ENCODE measurements at regions not wholly inside any gene's neighbourhood (a gene's known extent, or its start where the extent isn't known, plus 50 kb on each side); places are given as distances from the start of the nearest gene placed in this dataset.

DNA sequence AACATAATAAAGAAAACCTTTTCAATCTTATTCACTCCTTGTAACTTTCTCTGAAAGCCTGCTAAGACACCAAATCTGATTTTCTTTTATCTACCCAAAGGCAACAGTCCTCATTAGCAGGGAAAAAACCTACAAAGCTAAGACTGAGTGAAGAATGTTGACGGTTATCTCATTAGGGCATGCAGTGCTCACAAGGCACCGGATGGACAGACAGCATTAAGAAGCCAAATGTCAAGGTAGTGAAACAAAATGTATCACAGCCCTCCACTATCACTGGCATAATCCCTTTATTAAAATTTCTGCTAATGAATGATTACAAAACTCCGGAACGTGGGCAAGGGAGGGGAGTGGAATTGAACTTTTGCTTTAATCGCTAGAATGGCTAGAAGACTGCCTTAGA, 442.8 kb downstream of the NEBL start:
- TF ChIP-seq GATA3 (IDR thresholded peaks at IDR 0.05; ENCODE audit: low read depth, low read length) (no peak), GATA2 (IDR thresholded peaks at IDR 0.05; ENCODE audit: low read depth, low read length) (no peak)

DNA sequence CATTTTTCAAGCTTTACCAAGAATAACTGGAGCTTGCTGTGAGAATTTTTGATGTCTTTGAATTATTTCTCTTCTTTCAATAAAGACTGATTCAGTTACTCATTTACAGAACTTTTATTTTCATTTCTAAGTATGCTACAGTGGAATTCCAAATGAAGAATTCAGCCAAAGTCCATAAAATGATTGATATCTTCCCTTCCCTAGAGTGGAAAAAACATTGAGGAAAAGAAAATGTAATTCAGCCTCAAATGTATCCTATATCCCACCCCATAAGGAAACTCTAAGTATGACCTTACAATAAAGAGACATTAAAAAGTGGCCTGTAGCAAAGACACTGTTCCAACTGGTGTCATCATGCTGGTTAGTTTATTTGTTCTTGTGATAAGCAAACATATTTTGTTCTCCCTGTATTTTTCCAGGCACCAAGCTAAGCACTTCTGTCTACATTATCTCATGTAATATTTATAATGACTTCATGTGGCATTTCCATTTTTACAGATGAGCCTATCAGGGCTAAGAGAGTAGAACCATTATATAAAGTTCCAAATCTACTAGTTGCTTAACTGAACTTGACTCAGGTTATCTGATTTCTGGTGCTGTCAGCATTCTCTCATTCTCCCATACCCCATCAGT, 450.4 kb downstream of the NEBL start:
- no peak for TF ChIP-seq GATA3 (IDR thresholded peaks at IDR 0.05; ENCODE audit: low read depth, low read length)
- no peak for TF ChIP-seq GATA2 (IDR thresholded peaks at IDR 0.05; ENCODE audit: low read depth, low read length)

DNA sequence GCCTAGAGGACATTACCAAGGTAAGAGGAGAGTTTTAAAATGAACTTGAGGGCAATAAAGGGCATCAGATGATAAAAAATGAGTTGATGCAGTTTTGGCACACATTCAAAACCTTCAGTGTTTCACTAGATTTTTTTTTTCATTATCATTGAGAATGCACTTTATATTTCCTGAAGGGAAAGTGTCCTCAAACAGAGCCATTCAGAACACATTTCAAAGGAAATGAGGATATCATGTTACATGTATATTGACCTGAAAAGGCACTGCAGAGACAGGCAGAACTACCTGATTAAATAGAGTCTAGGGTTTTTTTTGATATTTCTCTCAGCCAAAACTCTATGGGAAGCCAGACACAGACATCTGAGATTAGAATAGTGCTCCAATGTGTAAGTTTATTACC, 454.0 kb downstream of the NEBL start:
- no peak for TF ChIP-seq GATA3 (IDR thresholded peaks at IDR 0.05; ENCODE audit: low read depth, low read length)

DNA sequence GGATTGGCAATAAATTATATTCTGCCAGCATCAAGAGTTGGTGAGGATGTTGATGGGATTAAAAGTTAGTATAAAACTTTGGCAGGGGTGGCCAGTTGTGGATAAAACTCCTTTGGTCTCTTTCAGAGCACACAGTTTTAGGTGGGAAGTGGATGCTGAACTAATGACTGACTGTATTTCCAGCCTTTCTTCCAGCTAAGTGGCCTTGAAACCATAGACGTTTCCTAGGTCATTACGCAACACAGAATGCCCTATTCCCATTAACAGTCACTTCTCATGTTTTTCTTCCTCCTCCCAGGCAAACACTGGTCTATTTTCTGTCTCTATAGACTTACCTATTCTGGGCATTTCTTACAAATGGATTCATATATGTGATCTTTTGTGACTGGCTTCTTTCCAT, 467.4 kb downstream of the NEBL start:
- no peak for TF ChIP-seq GATA2 (IDR thresholded peaks at IDR 0.05; ENCODE audit: low read depth, low read length)
- TF ChIP-seq GATA3 (IDR thresholded peaks at IDR 0.05; ENCODE audit: low read depth, low read length), result no peak

DNA sequence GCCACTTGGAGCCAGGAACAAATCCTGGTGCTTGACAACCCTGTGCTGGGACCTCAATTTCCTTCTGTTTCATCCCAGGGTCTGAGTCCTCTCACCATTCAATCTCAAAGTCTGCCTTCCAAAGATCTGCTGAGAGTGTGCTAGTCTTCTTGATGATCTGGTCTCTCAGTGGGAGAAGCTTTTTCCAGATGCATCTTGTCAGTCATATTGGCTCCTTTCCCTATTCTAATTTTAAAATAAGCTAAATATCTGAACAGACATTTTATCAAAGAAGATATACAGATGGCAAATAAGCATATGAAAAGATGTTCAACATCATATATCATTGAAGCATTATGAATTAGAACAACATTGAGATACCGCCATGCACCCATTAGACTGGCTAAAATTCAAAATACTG, 469.3 kb downstream of the NEBL start:
- TF ChIP-seq GATA2 (IDR thresholded peaks at IDR 0.05; ENCODE audit: low read depth, low read length), result no peak
- TF ChIP-seq GATA3 (IDR thresholded peaks at IDR 0.05; ENCODE audit: low read depth, low read length), result no peak

DNA sequence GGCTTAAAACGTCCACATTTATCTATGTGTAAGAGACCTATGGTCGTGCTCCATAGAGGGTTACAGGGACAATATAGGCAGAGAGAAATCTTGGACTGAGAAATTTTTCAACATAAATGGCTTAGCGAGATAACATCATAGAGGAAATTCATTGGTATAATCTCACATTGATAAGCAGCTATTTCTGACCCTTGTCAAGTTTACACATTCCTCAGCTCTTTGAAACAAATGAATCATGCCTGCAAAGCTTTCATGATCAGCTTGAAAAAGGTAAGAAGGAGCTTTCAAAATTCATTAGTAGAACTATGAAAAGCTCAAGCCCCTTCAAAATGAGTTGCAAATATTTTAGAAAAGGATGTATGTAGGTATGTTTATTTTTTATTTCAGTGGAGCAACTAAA, 478.8 kb downstream of the NEBL start:
- no peak for TF ChIP-seq GATA2 (IDR thresholded peaks at IDR 0.05; ENCODE audit: low read depth, low read length)
- no peak for TF ChIP-seq GATA3 (IDR thresholded peaks at IDR 0.05; ENCODE audit: low read depth, low read length)

DNA sequence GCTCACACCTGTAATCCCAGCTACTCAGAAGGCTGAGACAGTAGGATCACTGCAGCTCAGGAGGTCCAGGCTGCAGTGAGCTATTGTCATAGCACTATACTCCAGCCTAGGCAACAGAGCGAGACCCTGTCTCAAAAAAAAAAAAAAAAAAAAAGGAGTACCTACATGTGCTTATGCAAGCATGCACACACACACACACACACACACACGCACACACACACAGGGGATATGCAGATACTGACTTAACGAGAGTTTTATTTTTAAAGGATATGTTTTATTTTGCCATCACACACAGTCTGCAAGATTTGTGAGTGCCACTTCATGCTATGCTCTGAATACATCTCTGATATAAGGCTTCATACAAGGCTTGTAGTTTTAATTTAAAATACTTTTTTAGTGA, 479.3 kb downstream of the NEBL start:
- TF ChIP-seq GATA2 (IDR thresholded peaks at IDR 0.05; ENCODE audit: low read depth, low read length), result no peak
- TF ChIP-seq GATA3 (IDR thresholded peaks at IDR 0.05; ENCODE audit: low read depth, low read length), result no peak

DNA sequence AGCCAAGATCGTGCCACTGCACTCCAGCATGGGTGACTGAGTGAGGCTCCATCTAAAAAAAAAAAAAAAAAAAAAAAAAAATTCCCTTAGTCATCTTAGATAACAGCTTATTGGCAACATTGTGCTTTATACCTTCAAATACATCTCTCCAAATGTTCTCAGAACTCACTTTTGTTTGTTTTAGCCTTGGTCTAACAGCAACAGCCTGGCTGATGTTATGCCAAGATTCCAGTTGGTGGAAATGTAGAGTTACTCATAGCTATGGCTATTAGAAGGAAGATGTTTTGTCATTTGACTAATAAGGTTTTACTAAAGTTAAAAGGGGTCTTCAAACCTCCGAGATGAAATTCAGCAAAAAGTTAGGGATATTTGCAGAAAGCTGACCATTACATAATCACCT, 481.4 kb downstream of the NEBL start:
- TF ChIP-seq GATA3 (IDR thresholded peaks at IDR 0.05; ENCODE audit: low read depth, low read length) (no peak), GATA2 (IDR thresholded peaks at IDR 0.05; ENCODE audit: low read depth, low read length) (no peak)

DNA sequence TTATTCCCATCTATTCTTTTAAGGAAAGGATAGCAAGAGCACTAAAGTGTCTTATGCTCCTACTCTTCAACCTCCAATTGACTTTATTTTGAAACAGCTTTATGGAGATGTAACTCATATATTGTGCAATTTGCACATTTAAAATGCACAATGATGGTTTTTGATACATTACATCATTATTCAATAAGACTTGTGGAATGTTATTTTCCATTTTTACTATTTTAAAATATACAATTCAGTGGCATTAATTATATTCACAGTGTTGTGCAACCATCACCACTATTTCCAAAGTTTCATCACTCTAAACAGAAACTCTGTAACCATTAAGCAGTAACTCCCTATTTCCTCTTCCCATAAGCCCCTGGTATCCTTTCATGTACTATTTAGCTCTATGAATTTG, 489.8 kb downstream of the NEBL start:
- TF ChIP-seq GATA3 (IDR thresholded peaks at IDR 0.05; ENCODE audit: low read depth, low read length), result no peak
- TF ChIP-seq GATA2 (IDR thresholded peaks at IDR 0.05; ENCODE audit: low read depth, low read length), result no peak

DNA sequence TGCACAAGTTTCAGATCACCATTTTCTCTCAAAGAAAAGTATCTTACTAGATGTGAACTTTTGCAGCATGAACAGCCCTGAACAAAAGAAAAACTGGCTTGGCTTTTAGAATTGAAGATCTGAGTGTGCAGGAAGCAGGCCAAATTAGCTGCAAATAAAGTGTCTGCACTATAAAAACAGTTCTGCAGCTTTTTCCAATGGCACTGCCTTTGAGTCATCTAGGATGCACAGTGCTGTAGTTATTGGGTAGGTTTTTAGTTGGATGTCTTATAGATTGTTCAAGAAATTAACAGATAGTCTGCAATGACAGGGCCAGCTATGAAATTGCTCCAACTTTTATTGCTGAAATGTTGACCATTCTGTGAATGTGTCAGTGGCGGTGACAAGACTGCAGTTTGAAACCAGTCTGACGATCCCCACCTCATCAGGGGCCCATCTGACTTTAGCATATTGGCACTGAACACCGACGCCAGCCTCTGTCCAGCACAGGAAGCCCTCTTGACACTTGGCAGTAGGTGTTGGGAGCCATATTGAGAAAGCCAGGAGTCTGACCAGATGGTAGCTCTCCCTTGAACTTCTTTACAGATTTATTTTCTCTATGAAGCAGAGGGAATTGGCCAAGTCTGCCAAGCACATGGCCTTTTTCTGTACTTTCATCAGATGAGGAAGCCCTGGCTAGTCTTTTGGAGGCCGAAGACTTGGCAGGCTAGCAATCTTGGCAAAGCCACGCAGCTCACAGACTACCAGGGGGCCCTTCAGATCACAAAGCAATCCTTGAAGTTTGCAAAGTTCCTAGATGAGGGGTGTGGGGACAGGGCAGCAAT, 490.6 kb downstream of the NEBL start:
- TF ChIP-seq GATA3 (IDR thresholded peaks at IDR 0.05; ENCODE audit: low read depth, low read length) (no peak), GATA2 (IDR thresholded peaks at IDR 0.05; ENCODE audit: low read depth, low read length) (no peak)

DNA sequence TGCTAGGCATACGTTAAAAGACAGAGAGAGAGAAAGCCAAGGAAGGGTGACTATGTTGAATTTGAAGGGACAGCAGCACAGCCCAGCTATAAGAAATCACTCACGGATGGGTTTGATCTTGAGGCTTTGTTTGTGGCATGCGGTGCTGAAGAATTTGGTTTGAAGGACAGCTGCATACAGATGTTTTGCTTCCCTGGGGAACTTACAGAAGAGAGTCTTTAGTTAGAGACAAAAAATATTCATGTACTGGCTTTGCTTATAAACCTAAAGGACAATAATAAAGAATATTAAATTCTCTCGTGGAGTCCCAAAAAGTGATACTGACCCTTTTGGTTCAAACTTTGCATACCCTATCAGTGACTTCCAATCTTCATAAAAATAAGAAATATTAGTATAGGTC, 491.4 kb downstream of the NEBL start:
- TF ChIP-seq GATA3 (IDR thresholded peaks at IDR 0.05; ENCODE audit: low read depth, low read length), result no peak
- no peak for TF ChIP-seq GATA2 (IDR thresholded peaks at IDR 0.05; ENCODE audit: low read depth, low read length)

DNA sequence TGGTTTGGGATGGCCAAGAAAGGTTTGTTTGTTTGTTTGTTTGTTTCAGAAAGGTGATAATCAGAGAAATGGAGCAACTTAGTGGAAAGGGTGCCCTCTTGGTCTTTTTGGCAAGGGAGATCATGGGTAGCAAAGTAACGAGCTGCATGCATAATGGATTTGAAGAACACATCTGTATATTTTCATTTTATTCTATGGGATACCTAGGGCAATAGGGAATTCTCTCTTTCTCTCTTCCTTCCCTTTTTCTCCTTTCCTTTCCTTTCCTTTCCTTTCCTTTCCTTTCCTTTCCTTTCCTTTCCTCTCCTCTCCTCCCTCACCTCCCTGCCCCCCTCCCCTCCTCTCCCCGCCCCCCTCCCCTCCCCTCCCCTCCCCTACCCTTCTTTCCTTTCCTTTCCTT, 492.1 kb downstream of the NEBL start:
- TF ChIP-seq GATA2 (IDR thresholded peaks at IDR 0.05; ENCODE audit: low read depth, low read length), result no peak
- TF ChIP-seq GATA3 (IDR thresholded peaks at IDR 0.05; ENCODE audit: low read depth, low read length), result no peak

DNA sequence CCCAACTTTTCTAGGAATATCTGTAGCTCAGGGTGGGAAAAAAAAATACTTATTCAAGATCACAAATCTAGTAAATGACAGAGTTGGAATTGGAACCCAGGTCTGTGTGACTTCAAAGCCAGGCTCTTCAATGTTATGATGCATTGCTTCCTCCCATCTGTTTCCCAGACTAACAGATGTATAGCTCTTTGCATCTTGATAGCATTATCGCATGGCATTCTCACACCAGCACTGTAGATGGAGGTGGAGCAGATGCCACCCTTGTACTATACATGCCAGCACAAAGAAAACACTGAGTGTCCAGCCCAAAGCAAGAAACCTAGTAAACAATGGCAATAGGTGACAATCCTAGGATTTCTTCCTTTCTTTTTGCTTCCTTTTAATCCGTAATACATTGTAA, 497.3 kb downstream of the NEBL start:
- TF ChIP-seq GATA3 (IDR thresholded peaks at IDR 0.05; ENCODE audit: low read depth, low read length), result peak; percentile 71
- peak; percentile 88 for TF ChIP-seq GATA2 (IDR thresholded peaks at IDR 0.05; ENCODE audit: low read depth, low read length)

DNA sequence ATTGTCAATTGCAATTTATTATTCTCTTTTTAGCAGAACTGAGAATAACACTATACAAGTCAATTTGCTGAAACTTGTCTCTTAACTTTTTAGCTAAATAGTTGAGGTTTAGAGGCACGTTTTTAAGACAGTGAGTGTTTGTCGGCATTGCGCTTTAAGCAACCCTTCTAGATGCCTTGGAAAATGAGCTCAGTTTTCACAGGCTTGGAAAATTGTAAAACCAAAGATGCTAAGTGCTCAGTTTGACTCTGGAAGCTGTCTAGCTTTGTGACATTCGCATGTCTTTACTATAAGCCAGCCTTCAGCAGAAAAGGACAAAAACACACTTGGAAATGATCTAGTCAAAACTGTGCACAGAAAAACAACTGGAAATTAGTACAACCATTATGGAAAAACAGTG, 500.4 kb downstream of the NEBL start:
- no peak for TF ChIP-seq GATA3 (IDR thresholded peaks at IDR 0.05; ENCODE audit: low read depth, low read length)
- no peak for TF ChIP-seq GATA2 (IDR thresholded peaks at IDR 0.05; ENCODE audit: low read depth, low read length)

DNA sequence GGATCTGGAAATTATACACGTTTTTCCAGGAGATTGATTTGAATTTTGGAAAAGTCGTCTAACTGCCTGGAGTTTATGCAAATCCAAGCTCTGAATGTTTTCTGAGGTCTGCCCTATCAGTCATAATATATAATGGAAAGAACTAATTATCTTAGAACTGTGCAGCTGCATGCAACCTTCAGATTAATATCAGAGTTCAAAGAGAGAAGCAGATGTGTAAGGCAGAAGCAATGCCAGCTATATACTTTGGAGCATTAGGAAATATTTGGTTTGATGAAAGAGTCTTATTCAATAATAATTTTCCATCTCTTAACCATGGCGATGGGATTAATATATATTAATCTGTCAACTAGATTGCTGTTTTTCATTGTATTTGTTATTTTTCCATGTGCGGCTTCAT, 500.9 kb downstream of the NEBL start:
- TF ChIP-seq GATA2 (IDR thresholded peaks at IDR 0.05; ENCODE audit: low read depth, low read length), result no peak; the same call in 1 of the 2 replicates
- TF ChIP-seq GATA3 (IDR thresholded peaks at IDR 0.05; ENCODE audit: low read depth, low read length), result peak; percentile 43; the same call in 1 of the 2 replicates

Measured in SH-SY5Y (cell line).